DND-41 (cell line): ENCODE measurements at regions not wholly inside any gene's neighbourhood (a gene's known extent, or its start where the extent isn't known, plus 50 kb on each side); places are given as distances from the start of the nearest gene placed in this dataset.

ENCODE experiments used
- ATAC-seq: fragments of 200-7000 bp; cut with Tn5 transposase; 3 replicates; pipeline ENCODE4 v1.9.1; 2021; ENCODE audit warnings: low read depth; ENCODE audit not compliant: insufficient read depth
- DNase-seq: peaks from one replicate; pipeline ENCODE4 v3.0.0-alpha.2; 2020
- H2AFZ ChIP-seq: 2 replicates; pipeline ENCODE4 v1.6.0; 2012; ENCODE audit warnings: low read depth, low read length
- H3K27ac ChIP-seq: 2 replicates; pipeline ENCODE4 v1.5.1; 2012; ENCODE audit warnings: low read length, inconsistent platforms
- H3K27me3 ChIP-seq: fragments of 200-600 bp; sonication (generic); 2 replicates; pipeline ENCODE4 v1.6.0; 2012; ENCODE audit warnings: low read length, mild to moderate bottlenecking, inconsistent platforms; ENCODE audit not compliant: insufficient read depth, poor library complexity
- H3K36me3 ChIP-seq: 2 replicates; pipeline ENCODE4 v1.5.1; 2012; ENCODE audit warnings: low read length, inconsistent platforms; ENCODE audit not compliant: insufficient read depth
- H3K4me1 ChIP-seq: 2 replicates; pipeline ENCODE4 v1.5.1; 2012; ENCODE audit warnings: mild to moderate bottlenecking, low read length; ENCODE audit not compliant: insufficient read depth
- H3K4me2 ChIP-seq: 2 replicates; pipeline ENCODE4 v1.6.0; 2012; ENCODE audit warnings: mild to moderate bottlenecking, moderate library complexity, low read length, inconsistent platforms; ENCODE audit not compliant: insufficient read depth
- H3K4me3 ChIP-seq, 2 experiments: fragments of 200-600 bp in 1 of 2; shearing (Covaris generic) in 1 of 2; 2 replicates each; pipeline ENCODE4 v1.5.1; 2012 to 2016; ENCODE audit warnings: inconsistent platforms in 2 of 2, low read length in 2 of 2, mild to moderate bottlenecking in 2 of 2, low read depth in 1 of 2, moderate library complexity in 1 of 2
- H3K79me2 ChIP-seq: 2 replicates; pipeline ENCODE4 v1.6.0; 2012; ENCODE audit warnings: low read length, inconsistent platforms; ENCODE audit not compliant: insufficient read depth
- H3K9ac ChIP-seq: 2 replicates; pipeline ENCODE4 v1.6.0; 2012; ENCODE audit warnings: low read depth, mild to moderate bottlenecking, inconsistent platforms, low read length, moderate library complexity
- H3K9me3 ChIP-seq: 2 replicates; pipeline ENCODE4 v1.5.1; 2012; ENCODE audit warnings: low read length, moderate library complexity, mild to moderate bottlenecking, inconsistent platforms; ENCODE audit not compliant: insufficient read depth, severe bottlenecking
- H4K20me1 ChIP-seq: 2 replicates; pipeline ENCODE4 v1.6.0; 2012; ENCODE audit warnings: low read length; ENCODE audit not compliant: insufficient read depth
- CTCF ChIP-seq: IDR thresholded peaks from 2 replicates; pipeline ENCODE4 v1.5.1; 2012; ENCODE audit warnings: borderline replicate concordance, low read length, moderate library complexity, mild to moderate bottlenecking; ENCODE audit not compliant: poor library complexity, severe bottlenecking; ENCODE audit errors: extremely low read depth
- EZH2 ChIP-seq: IDR thresholded peaks from 3 replicates; pipeline ENCODE4 v1.6.1; 2012; ENCODE audit warnings: borderline replicate concordance, low read depth, mild to moderate bottlenecking, moderate library complexity, low read length, inconsistent platforms; ENCODE audit not compliant: severe bottlenecking

GRCh38 chr1:47569681-47570470 is 132.0 kb downstream of the FOXD2 start:
- no peaks in the 10 kb centered on the region for H3K9me3 ChIP-seq
- no peak overlapping the region for H2AFZ ChIP-seq
- TF ChIP-seq CTCF (no peak), EZH2 (no peak)
- no peaks in the 10 kb centered on the region for H3K36me3 ChIP-seq
- H3K4me1 ChIP-seq = no peaks in the 10 kb centered on the region
- no peaks in the 10 kb centered on the region; the same call in 1 of the 2 replicates for H4K20me1 ChIP-seq
- H3K4me2 ChIP-seq = no peak overlapping the region
- H3K27me3 ChIP-seq = peaks cover 20% of the 10 kb centered on the region
- H3K4me3 ChIP-seq = no peak overlapping the region
- no peak for ATAC-seq
- no peak overlapping the region for H3K27ac ChIP-seq
- DNase-seq = no peak
- H3K79me2 ChIP-seq = no peaks in the 10 kb centered on the region
- H3K9ac ChIP-seq = no peak overlapping the region

DNA sequence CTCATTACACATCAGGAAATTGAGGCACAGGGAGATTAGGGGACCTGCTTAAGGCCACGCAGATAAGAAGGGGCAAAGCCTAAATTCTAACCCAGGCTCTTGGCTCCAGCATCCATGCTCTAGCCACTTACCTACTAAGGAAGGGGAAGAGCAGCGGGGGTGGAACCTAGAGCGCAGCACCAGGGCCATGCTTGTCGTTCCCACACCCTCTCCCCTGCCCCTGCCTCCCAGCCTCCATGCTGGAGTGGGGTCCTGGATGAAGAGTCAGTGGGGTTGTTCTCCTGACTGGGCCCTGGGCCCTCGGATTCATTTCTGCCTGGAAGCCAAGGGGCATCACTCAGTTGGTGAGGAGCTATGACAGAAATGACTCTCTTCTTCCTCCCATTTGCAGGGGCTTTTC is 133.3 kb downstream of the FOXD2 start:
- H3K27ac ChIP-seq = no peak overlapping the region
- H3K4me1 ChIP-seq = no peaks in the 10 kb centered on the region
- no peaks in the 10 kb centered on the region for H3K36me3 ChIP-seq
- no peak overlapping the region for H2AFZ ChIP-seq
- H3K4me3 ChIP-seq = no peak overlapping the region
- no peaks in the 10 kb centered on the region; the same call in 1 of the 2 replicates for H4K20me1 ChIP-seq
- H3K9me3 ChIP-seq = no peaks in the 10 kb centered on the region
- H3K4me2 ChIP-seq = no peak overlapping the region
- DNase-seq (no peak), ATAC-seq (no peak)
- H3K27me3 ChIP-seq = peaks cover 19% of the 10 kb centered on the region
- TF ChIP-seq CTCF = no peak
- no peak for TF ChIP-seq EZH2
- H3K9ac ChIP-seq = no peak overlapping the region
- no peaks in the 10 kb centered on the region for H3K79me2 ChIP-seq

DNA sequence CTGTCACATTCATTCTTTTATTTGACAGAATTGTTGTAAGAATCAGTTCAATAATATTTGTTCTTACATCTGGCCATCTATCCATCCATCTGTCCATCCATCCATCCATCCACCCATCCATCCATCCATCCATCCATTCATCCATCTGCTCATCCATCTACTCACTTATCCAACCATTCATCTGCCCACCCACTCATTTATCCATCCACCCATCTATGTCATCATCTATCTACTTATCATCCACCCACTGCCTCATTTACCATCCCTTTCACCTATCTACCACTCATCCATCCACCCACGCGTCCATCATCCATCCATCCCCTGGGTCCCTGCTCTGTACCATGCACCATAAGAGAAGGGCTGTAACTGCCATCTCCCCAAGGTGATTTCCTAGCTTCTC is 134.1 kb downstream of the FOXD2 start:
- ATAC-seq = no peak
- Histone ChIP-seq H3K27ac (no peak overlapping the region), H3K36me3 (no peaks in the 10 kb centered on the region), H2AFZ (no peak overlapping the region), H3K9me3 (no peaks in the 10 kb centered on the region), H3K79me2 (no peaks in the 10 kb centered on the region), H4K20me1 (no peaks in the 10 kb centered on the region; the same call in 1 of the 2 replicates), H3K27me3 (peaks cover 15% of the 10 kb centered on the region), H3K4me1 (no peaks in the 10 kb centered on the region), H3K4me3 (no peak overlapping the region), H3K4me2 (no peak overlapping the region), H3K9ac (no peak overlapping the region)
- no peak for TF ChIP-seq EZH2
- TF ChIP-seq CTCF = no peak
- DNase-seq = no peak
